Stimulated activated CD4-positive, alpha-beta T cell treated with anti-CD3 and anti-CD28 coated beads, Interleukin-1b, Interleukin-23, amount 100 ng/mL, for 4 hours (primary cell): ENCODE measurements at regions not wholly inside any gene's neighbourhood (a gene's known extent, or its start where the extent isn't known, plus 50 kb on each side); places are given as distances from the start of the nearest gene placed in this dataset.
"Not testable (repeated sequence)": the region's sequence is repeated elsewhere in the genome, so short reads cannot be mapped to it uniquely, and the experiment has no call there.

Source experiments
- DNase-seq, 2 donors: peaks; one replicate each; pipeline ENCODE4 v3.0.0-alpha.2; 2020; ENCODE audit warnings: low read depth in 2 of 2

GRCh38 chr15:26126819-26127387, 263.8 kb upstream of the ATP10A start:
- no peak for DNase-seq

GRCh38 chr15:26126070-26126469, 262.9 kb upstream of the ATP10A start:
- DNase-seq: no peak

GRCh38 chr15:26125664-26126063, 262.5 kb upstream of the ATP10A start:
- DNase-seq: no peak

- no peak for DNase-seq
Measured at GRCh38 chr15:26119322-26119721, 256.2 kb upstream of the ATP10A start.

- no peak for DNase-seq
Measured at GRCh38 chr15:26115229-26115943, 252.3 kb upstream of the ATP10A start.

GRCh38 chr15:26114128-26114527, 251.0 kb upstream of the ATP10A start:
- DNase-seq: not testable (repeated sequence)

- no peak for DNase-seq
Measured at GRCh38 chr15:26113296-26113695, 250.2 kb upstream of the ATP10A start.

- no peak for DNase-seq
Measured at GRCh38 chr15:26109203-26109602, 246.1 kb upstream of the ATP10A start.

- no peak for DNase-seq
Measured at GRCh38 chr15:26106556-26106955, 243.4 kb upstream of the ATP10A start.

- DNase-seq: no peak
Measured at GRCh38 chr15:26103002-26103404, 239.9 kb upstream of the ATP10A start.

GRCh38 chr15:26102365-26102764, 239.2 kb upstream of the ATP10A start:
- no peak for DNase-seq

- DNase-seq: no peak
Measured at GRCh38 chr15:26101443-26101842, 238.3 kb upstream of the ATP10A start.

GRCh38 chr15:26098801-26099200, 235.7 kb upstream of the ATP10A start:
- no peak for DNase-seq

GRCh38 chr15:26097216-26097615, 234.1 kb upstream of the ATP10A start:
- no peak for DNase-seq

GRCh38 chr15:26096581-26096980, 233.5 kb upstream of the ATP10A start:
- no peak for DNase-seq

GRCh38 chr15:26095710-26096330, 232.7 kb upstream of the ATP10A start:
- no peak for DNase-seq

- DNase-seq: no peak
Measured at GRCh38 chr15:26091184-26091583, 228.1 kb upstream of the ATP10A start.

GRCh38 chr15:26087881-26088280, 224.8 kb upstream of the ATP10A start:
- no peak for DNase-seq

GRCh38 chr15:26087395-26087794, 224.3 kb upstream of the ATP10A start:
- no peak for DNase-seq

GRCh38 chr15:26084771-26085170, 221.6 kb upstream of the ATP10A start:
- DNase-seq: no peak

- no peak for DNase-seq
Measured at GRCh38 chr15:26083896-26084295, 220.8 kb upstream of the ATP10A start.

GRCh38 chr15:26083457-26083856, 220.3 kb upstream of the ATP10A start:
- DNase-seq: no peak
